ENCODE measurements at regions not wholly inside any gene's neighbourhood (a gene's known extent, or its start where the extent isn't known, plus 50 kb on each side); places are given as distances from the start of the nearest gene placed in this dataset.

DNA sequence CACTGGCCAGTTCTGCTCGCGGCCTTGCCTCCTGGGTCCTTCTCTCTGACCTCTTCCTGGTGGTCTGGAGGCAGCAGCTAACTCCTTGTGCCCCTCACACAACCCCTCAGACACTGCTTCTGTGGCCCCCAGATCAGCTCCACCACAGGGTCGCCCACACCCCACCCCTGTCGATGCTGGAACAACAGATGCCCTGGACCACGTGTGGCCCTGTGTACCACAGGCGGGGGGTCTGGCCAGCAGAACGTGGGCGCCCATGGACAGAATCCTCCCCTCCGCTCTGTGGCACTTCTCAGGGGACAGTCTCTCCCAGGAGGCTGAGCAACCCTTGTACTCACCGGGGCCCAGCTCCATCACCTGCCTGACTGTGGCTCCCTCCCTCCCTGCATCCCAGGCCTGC is 245.6 kb downstream of the NDUFA10 start:
- TF ChIP-seq, protein P1, sequence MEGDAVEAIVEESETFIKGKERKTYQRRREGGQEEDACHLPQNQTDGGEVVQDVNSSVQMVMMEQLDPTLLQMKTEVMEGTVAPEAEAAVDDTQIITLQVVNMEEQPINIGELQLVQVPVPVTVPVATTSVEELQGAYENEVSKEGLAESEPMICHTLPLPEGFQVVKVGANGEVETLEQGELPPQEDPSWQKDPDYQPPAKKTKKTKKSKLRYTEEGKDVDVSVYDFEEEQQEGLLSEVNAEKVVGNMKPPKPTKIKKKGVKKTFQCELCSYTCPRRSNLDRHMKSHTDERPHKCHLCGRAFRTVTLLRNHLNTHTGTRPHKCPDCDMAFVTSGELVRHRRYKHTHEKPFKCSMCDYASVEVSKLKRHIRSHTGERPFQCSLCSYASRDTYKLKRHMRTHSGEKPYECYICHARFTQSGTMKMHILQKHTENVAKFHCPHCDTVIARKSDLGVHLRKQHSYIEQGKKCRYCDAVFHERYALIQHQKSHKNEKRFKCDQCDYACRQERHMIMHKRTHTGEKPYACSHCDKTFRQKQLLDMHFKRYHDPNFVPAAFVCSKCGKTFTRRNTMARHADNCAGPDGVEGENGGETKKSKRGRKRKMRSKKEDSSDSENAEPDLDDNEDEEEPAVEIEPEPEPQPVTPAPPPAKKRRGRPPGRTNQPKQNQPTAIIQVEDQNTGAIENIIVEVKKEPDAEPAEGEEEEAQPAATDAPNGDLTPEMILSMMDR (IDR thresholded peaks at IDR 0.05; ENCODE audit: unreplicated experiment) = no peak
- Mint-ChIP-seq H3K4me1 (ENCODE audit: insufficient read depth, unreplicated experiment) (no peaks in the 10 kb centered on the region), H3K4me3 (ENCODE audit: unreplicated experiment) (no peak overlapping the region), H3K9me3 (ENCODE audit: unreplicated experiment) (no peaks in the 10 kb centered on the region), H3K27ac (ENCODE audit: low read depth, unreplicated experiment) (no peak overlapping the region), H3K27me3 (ENCODE audit: insufficient read depth, unreplicated experiment) (peaks cover 67% of the 10 kb centered on the region), H3K36me3 (ENCODE audit: insufficient read depth, unreplicated experiment) (no peaks in the 10 kb centered on the region)
- no TSS peak for BruUV-seq (replicated peaks)
- no peak for DNase-seq (ENCODE audit: unreplicated experiment)
- intact Hi-C loops (cut with micrococcal nuclease) = no loop called here
- ChIA-PET POLR2A (interaction anchor here (1.0 kb wide), 1 partner anchor 14 kb away, joined by 5 read pairs; no protein-coding TSS in a partner anchor), CTCF (no interaction called here)

DNA sequence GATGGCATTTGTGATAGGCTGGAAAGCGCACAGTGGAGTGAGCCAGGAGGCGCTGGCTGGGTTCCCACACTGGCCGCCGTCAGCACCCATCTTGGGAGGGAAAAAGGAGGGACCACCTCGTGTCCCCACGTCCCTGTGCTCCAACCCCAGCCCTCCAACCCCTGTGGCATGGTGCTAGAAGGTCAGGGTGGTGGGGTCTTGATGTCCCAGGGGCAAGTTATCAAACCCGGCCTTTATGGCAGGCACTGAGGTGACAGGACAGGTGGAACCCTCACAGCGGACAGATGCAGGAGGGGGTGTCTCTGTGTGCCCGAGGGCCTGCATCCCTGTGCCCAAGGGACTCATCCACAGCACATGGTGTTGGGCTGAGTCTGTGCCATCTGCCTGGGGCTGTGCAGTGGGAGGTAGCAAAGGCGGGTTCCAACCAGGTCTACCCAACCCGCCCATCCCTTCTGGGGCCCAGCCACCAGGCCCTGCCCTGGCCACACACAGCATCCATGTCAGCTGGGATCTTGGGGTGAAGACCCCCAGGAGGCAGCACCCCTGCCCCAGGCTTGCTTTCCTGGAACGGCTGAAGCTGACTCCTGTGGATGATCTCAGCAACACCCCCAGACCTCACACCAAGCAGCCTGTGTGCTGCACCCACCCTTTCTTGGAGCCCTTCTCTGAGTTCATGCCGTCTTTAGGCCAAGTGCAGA is 246.1 kb downstream of the NDUFA10 start:
- intact Hi-C loops (cut with micrococcal nuclease) = no loop called here
- no peak for DNase-seq (ENCODE audit: unreplicated experiment)
- ChIA-PET CTCF (no interaction called here), POLR2A (interaction anchor here (1.0 kb wide), 1 partner anchor 13 kb away, joined by 5 read pairs; no protein-coding TSS in a partner anchor)
- Mint-ChIP-seq H3K27me3 (ENCODE audit: insufficient read depth, unreplicated experiment) (peaks cover 67% of the 10 kb centered on the region), H3K9me3 (ENCODE audit: unreplicated experiment) (no peaks in the 10 kb centered on the region), H3K4me3 (ENCODE audit: unreplicated experiment) (no peak overlapping the region), H3K27ac (ENCODE audit: low read depth, unreplicated experiment) (no peak overlapping the region), H3K4me1 (ENCODE audit: insufficient read depth, unreplicated experiment) (no peaks in the 10 kb centered on the region), H3K36me3 (ENCODE audit: insufficient read depth, unreplicated experiment) (no peaks in the 10 kb centered on the region)
- TF ChIP-seq, protein P1 (IDR thresholded peaks at IDR 0.05; ENCODE audit: unreplicated experiment) = no peak
- BruUV-seq (replicated peaks) = no TSS peak

- ChIA-PET POLR2A (no interaction called here), CTCF (no interaction called here)
Measured at GRCh38 chr2:239778042-239778851, 246.9 kb downstream of the NDUFA10 start.

DNA sequence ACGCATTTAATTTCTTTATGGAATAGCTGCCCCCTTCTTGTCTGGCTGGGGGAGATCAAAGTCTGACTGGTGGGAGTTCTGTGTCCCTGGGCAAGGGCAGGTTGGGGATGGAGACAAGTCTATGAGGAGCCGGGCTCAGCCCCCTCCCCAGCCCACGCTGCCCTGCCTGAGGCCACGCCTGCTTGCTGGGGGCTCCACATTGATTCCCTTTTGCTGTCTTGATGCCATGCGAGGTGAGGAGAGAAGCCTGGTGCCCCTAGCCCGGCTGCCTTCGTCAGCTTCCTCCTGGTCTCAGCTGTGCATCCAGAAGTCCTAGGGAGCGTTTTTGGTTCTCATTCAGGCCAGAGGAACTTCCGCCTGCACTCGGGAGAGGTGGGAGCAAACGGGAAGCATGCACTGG is 247.9 kb downstream of the NDUFA10 start:
- H3K36me3 Mint-ChIP-seq (ENCODE audit: insufficient read depth, unreplicated experiment) = no peaks in the 10 kb centered on the region
- no peak overlapping the region for H3K27ac Mint-ChIP-seq (ENCODE audit: low read depth, unreplicated experiment)
- H3K4me3 Mint-ChIP-seq (ENCODE audit: unreplicated experiment) = no peak overlapping the region
- TF ChIP-seq, protein P1 (IDR thresholded peaks at IDR 0.05; ENCODE audit: unreplicated experiment) = no peak
- BruUV-seq (replicated peaks) = no TSS peak
- H3K4me1 Mint-ChIP-seq (ENCODE audit: insufficient read depth, unreplicated experiment) = no peaks in the 10 kb centered on the region
- POLR2A ChIA-PET = no interaction called here
- peaks cover 62% of the 10 kb centered on the region for H3K27me3 Mint-ChIP-seq (ENCODE audit: insufficient read depth, unreplicated experiment)
- no peak for DNase-seq (ENCODE audit: unreplicated experiment)
- CTCF ChIA-PET = no interaction called here
- intact Hi-C loops (cut with micrococcal nuclease) = no loop called here
- no peaks in the 10 kb centered on the region for H3K9me3 Mint-ChIP-seq (ENCODE audit: unreplicated experiment)

More at GRCh38 chr2:239778042-239778851, 246.9 kb downstream of the NDUFA10 start:
- Mint-ChIP-seq H3K27me3 (ENCODE audit: insufficient read depth, unreplicated experiment) (peaks cover 67% of the 10 kb centered on the region), H3K4me3 (ENCODE audit: unreplicated experiment) (no peak overlapping the region), H3K4me1 (ENCODE audit: insufficient read depth, unreplicated experiment) (no peaks in the 10 kb centered on the region), H3K36me3 (ENCODE audit: insufficient read depth, unreplicated experiment) (no peaks in the 10 kb centered on the region), H3K9me3 (ENCODE audit: unreplicated experiment) (no peaks in the 10 kb centered on the region), H3K27ac (ENCODE audit: low read depth, unreplicated experiment) (no peak overlapping the region)
- intact Hi-C loops (cut with micrococcal nuclease) = no loop called here
- TF ChIP-seq, protein P1 (IDR thresholded peaks at IDR 0.05; ENCODE audit: unreplicated experiment) = no peak
- DNase-seq (ENCODE audit: unreplicated experiment) = no peak
- BruUV-seq (replicated peaks) = no TSS peak

Data from MCF 10A (cell line).